HepG2 (cell line): ENCODE measurements at regions not wholly inside any gene's neighbourhood (a gene's known extent, or its start where the extent isn't known, plus 50 kb on each side); places are given as distances from the start of the nearest gene placed in this dataset.

Experiments
- KDM2A ChIP-seq: sonication (generic); formaldehyde crosslinking; IDR thresholded peaks from 2 replicates; pipeline ENCODE4 v1.4.0; 2020; ENCODE audit warnings: low read depth, missing genetic modification reagents, borderline replicate concordance
- KLF6 ChIP-seq: IDR thresholded peaks from 2 replicates; pipeline ENCODE4 v1.8.0; 2016; ENCODE audit warnings: missing biosample characterization, missing genetic modification reagents
- NFE2L2 ChIP-seq: fragments of 150-350 bp; IDR thresholded peaks from 2 replicates; pipeline ENCODE4 v1.6.1; 2014; ENCODE audit warnings: low read length
- PHF8 ChIP-seq: sonication (generic); formaldehyde crosslinking; IDR thresholded peaks from 2 replicates; pipeline ENCODE4 v1.5.0; 2020; ENCODE audit warnings: missing genetic modification reagents
- PPARG ChIP-seq: conservative IDR thresholded peaks from 2 replicates; pipeline ENCODE4 v1.6.1; 2016; ENCODE audit warnings: missing biosample characterization, missing genetic modification reagents
- SOX13 ChIP-seq, 3 experiments: fragments of 450-650 bp in 1 of 3; sonication (generic) in 1 of 3; formaldehyde crosslinking in 1 of 3; IDR thresholded peaks in 2 of 3; conservative IDR thresholded peaks in 1 of 3; 2 replicates each; pipeline versions ENCODE4 v1.5.0 to v1.6.1; 2016 to 2020; ENCODE audit warnings: antibody characterized with exemption in 1 of 3, mild to moderate bottlenecking in 1 of 3, missing compliant biosample characterization in 1 of 3, missing genetic modification reagents in 1 of 3, moderate library complexity in 1 of 3
- TBX2 ChIP-seq: sonication (generic); formaldehyde crosslinking; IDR thresholded peaks from 2 replicates; pipeline ENCODE4 v1.5.0; 2020; ENCODE audit warnings: missing genetic modification reagents, mild to moderate bottlenecking, borderline replicate concordance
- ZNF256 ChIP-seq: sonication (generic); formaldehyde crosslinking; conservative IDR thresholded peaks from 2 replicates; pipeline ENCODE4 v1.4.0; 2020; ENCODE audit warnings: missing genetic modification reagents
- ZNF382 ChIP-seq: sonication (generic); formaldehyde crosslinking; IDR thresholded peaks from 2 replicates; pipeline ENCODE4 v1.5.0; 2020; ENCODE audit warnings: missing genetic modification reagents, mild to moderate bottlenecking, borderline replicate concordance
- ZNF567 ChIP-seq: sonication (generic); formaldehyde crosslinking; IDR thresholded peaks from 2 replicates; pipeline ENCODE4 v1.8.1; 2023; ENCODE audit warnings: mild to moderate bottlenecking, missing genetic modification reagents, borderline replicate concordance
- ZNF75D ChIP-seq: sonication (generic); formaldehyde crosslinking; IDR thresholded peaks from 2 replicates; pipeline ENCODE4 v1.8.1; 2023; ENCODE audit warnings: missing genetic modification reagents, mild to moderate bottlenecking, borderline replicate concordance
- ZNF792 ChIP-seq: IDR thresholded peaks from 2 replicates; pipeline ENCODE4 v1.6.1; 2016
- TF ChIP-seq, protein P1 (sequence below): sonication (generic); formaldehyde crosslinking; IDR thresholded peaks from 2 replicates; pipeline ENCODE4 v1.4.0; 2020; ENCODE audit warnings: missing genetic modification reagents
- TF ChIP-seq, protein P2 (sequence below): sonication (generic); formaldehyde crosslinking; IDR thresholded peaks from 2 replicates; pipeline ENCODE4 v1.5.0; 2020; ENCODE audit warnings: missing genetic modification reagents, mild to moderate bottlenecking, borderline replicate concordance
- TF ChIP-seq, protein P3 (sequence below): sonication (generic); formaldehyde crosslinking; IDR thresholded peaks from 2 replicates; pipeline ENCODE4 v1.5.0; 2020; ENCODE audit warnings: mild to moderate bottlenecking, missing genetic modification reagents
- TF ChIP-seq, protein P4 (sequence below): sonication (generic); formaldehyde crosslinking; IDR thresholded peaks from 2 replicates; pipeline ENCODE4 v1.5.0; 2020; ENCODE audit warnings: mild to moderate bottlenecking, missing genetic modification reagents, borderline replicate concordance
- TF ChIP-seq, protein P5 (sequence below): sonication (generic); formaldehyde crosslinking; IDR thresholded peaks from 2 replicates; pipeline ENCODE4 v1.8.1; 2023; ENCODE audit warnings: missing genetic modification reagents, mild to moderate bottlenecking, borderline replicate concordance

DNA sequence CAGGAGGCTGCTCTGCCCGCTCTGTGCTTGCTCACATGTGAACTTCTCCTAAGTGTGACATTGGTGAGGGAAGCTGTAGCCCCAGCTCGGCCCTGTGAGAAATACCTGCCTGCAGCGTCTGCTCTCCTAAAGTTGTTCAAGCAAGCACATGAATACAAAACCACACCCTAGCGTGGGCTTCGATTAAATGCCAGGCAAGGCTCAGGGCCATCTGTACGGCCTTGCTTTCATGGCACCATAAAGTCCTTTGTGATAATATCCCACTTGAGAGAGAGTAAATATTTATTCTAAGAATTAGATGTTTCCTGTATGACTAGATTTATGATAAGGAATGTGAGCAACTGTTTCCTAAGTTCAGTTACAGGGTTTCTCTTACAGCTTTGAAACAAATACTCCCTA is 262.8 kb upstream of the KLF14 start (continued):
- TF ChIP-seq, protein P1, sequence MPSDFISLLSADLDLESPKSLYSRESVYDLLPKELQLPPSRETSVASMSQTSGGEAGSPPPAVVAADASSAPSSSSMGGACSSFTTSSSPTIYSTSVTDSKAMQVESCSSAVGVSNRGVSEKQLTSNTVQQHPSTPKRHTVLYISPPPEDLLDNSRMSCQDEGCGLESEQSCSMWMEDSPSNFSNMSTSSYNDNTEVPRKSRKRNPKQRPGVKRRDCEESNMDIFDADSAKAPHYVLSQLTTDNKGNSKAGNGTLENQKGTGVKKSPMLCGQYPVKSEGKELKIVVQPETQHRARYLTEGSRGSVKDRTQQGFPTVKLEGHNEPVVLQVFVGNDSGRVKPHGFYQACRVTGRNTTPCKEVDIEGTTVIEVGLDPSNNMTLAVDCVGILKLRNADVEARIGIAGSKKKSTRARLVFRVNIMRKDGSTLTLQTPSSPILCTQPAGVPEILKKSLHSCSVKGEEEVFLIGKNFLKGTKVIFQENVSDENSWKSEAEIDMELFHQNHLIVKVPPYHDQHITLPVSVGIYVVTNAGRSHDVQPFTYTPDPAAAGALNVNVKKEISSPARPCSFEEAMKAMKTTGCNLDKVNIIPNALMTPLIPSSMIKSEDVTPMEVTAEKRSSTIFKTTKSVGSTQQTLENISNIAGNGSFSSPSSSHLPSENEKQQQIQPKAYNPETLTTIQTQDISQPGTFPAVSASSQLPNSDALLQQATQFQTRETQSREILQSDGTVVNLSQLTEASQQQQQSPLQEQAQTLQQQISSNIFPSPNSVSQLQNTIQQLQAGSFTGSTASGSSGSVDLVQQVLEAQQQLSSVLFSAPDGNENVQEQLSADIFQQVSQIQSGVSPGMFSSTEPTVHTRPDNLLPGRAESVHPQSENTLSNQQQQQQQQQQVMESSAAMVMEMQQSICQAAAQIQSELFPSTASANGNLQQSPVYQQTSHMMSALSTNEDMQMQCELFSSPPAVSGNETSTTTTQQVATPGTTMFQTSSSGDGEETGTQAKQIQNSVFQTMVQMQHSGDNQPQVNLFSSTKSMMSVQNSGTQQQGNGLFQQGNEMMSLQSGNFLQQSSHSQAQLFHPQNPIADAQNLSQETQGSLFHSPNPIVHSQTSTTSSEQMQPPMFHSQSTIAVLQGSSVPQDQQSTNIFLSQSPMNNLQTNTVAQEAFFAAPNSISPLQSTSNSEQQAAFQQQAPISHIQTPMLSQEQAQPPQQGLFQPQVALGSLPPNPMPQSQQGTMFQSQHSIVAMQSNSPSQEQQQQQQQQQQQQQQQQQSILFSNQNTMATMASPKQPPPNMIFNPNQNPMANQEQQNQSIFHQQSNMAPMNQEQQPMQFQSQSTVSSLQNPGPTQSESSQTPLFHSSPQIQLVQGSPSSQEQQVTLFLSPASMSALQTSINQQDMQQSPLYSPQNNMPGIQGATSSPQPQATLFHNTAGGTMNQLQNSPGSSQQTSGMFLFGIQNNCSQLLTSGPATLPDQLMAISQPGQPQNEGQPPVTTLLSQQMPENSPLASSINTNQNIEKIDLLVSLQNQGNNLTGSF = no peak
- TF ChIP-seq NFE2L2 (no peak), PHF8 (CRISPR knock-in tag) (0 out of 2 replicates have a peak, but pooled peaks have one; percentile 24), SOX13 (IDR thresholded peaks at IDR 0.05) (0 out of 2 replicates have a peak, but pooled peaks have one; percentile 29), SOX13 (CRISPR knock-in tag; conservative IDR thresholded peaks at IDR 0.05 in 1 of 2, IDR thresholded peaks at IDR 0.05 in 1 of 2) (peak in 1 of 2 experiments; percentile 87; a peak in 2 of 4 replicates), KDM2A (0 out of 2 replicates have a peak, but pooled peaks have one; percentile 34), ZNF567 (no peak), ZNF256 (CRISPR knock-in tag) (no peak), ZNF792 (CRISPR knock-in tag) (peak; percentile 44; the same call in 1 of the 2 replicates), ZNF75D (no peak), KLF6 (CRISPR knock-in tag) (no peak), PPARG (CRISPR knock-in tag) (peak; percentile 78), TBX2 (peak; percentile 81), ZNF382 (CRISPR knock-in tag) (no peak)
- TF ChIP-seq, protein P2, sequence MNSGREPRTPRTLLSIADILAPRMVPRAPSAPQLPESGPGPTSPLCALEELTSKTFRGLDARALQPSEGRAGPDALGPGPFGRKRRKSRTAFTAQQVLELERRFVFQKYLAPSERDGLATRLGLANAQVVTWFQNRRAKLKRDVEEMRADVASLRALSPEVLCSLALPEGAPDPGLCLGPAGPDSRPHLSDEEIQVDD = no peak
- TF ChIP-seq, protein P3, sequence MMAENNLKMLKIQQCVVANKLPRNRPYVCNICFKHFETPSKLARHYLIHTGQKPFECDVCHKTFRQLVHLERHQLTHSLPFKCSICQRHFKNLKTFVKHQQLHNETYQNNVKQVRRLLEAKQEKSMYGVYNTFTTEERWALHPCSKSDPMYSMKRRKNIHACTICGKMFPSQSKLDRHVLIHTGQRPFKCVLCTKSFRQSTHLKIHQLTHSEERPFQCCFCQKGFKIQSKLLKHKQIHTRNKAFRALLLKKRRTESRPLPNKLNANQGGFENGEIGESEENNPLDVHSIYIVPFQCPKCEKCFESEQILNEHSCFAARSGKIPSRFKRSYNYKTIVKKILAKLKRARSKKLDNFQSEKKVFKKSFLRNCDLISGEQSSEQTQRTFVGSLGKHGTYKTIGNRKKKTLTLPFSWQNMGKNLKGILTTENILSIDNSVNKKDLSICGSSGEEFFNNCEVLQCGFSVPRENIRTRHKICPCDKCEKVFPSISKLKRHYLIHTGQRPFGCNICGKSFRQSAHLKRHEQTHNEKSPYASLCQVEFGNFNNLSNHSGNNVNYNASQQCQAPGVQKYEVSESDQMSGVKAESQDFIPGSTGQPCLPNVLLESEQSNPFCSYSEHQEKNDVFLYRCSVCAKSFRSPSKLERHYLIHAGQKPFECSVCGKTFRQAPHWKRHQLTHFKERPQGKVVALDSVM (CRISPR knock-in tag) = 0 out of 2 replicates have a peak, but pooled peaks have one; percentile 4
- TF ChIP-seq, protein P4, sequence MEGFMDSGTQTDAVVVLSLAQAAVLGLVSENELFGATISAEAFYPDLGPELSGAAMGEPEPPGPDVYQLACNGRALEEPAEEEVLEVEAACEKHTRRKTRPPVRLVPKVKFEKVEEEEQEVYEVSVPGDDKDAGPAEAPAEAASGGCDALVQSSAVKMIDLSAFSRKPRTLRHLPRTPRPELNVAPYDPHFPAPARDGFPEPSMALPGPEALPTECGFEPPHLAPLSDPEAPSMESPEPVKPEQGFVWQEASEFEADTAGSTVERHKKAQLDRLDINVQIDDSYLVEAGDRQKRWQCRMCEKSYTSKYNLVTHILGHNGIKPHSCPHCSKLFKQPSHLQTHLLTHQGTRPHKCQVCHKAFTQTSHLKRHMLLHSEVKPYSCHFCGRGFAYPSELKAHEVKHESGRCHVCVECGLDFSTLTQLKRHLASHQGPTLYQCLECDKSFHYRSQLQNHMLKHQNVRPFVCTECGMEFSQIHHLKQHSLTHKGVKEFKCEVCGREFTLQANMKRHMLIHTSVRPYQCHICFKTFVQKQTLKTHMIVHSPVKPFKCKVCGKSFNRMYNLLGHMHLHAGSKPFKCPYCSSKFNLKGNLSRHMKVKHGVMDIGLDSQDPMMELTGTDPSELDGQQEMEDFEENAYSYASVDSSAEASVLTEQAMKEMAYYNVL (CRISPR knock-in tag) = 0 out of 2 replicates have a peak, but pooled peaks have one; percentile 50
- TF ChIP-seq, protein P5, sequence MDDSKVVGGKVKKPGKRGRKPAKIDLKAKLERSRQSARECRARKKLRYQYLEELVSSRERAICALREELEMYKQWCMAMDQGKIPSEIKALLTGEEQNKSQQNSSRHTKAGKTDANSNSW (CRISPR knock-in tag) = no peak
